ENCODE measurements at regions not wholly inside any gene's neighbourhood (a gene's known extent, or its start where the extent isn't known, plus 50 kb on each side); places are given as distances from the start of the nearest gene placed in this dataset.

DNA sequence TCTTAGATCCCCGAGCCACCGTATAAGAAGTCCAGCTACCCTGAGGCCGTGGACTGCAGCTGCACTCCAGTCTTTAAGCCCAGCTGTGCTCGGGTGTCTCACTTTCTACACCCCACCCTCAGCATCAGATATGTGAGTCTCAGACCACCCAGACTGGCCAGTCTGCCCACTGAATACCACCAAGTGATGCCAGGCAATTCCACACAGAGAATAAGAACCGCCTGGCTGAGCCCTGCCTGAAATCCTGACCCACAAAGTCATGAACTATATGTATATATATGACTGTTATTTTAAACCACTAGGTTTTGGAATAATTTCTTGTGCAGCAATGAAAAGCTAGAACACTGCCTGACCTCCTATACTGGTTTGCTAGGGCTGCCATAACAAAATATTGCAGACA is 106.7 kb downstream of the FOXF2 start:
- Histone ChIP-seq H3K36me3 (replicated peaks) (no peaks in the 10 kb centered on the region), H3K27ac (no peak overlapping the region), H3K4me3 (ENCODE audit: low read depth, low read length) (no peak overlapping the region), H3K27me3 (replicated peaks) (no peaks in the 10 kb centered on the region)
- in situ Hi-C loops (cut with HindIII; ENCODE audit: low pct_ligation_motif_present, low sequenced_read_pairs) = no loop called here
- DNase-seq = no peak
- TF ChIP-seq, protein P1, sequence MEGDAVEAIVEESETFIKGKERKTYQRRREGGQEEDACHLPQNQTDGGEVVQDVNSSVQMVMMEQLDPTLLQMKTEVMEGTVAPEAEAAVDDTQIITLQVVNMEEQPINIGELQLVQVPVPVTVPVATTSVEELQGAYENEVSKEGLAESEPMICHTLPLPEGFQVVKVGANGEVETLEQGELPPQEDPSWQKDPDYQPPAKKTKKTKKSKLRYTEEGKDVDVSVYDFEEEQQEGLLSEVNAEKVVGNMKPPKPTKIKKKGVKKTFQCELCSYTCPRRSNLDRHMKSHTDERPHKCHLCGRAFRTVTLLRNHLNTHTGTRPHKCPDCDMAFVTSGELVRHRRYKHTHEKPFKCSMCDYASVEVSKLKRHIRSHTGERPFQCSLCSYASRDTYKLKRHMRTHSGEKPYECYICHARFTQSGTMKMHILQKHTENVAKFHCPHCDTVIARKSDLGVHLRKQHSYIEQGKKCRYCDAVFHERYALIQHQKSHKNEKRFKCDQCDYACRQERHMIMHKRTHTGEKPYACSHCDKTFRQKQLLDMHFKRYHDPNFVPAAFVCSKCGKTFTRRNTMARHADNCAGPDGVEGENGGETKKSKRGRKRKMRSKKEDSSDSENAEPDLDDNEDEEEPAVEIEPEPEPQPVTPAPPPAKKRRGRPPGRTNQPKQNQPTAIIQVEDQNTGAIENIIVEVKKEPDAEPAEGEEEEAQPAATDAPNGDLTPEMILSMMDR (IDR thresholded peaks at IDR 0.05; ENCODE audit: low read depth, low read length, missing control alignments) = no peak

DNA sequence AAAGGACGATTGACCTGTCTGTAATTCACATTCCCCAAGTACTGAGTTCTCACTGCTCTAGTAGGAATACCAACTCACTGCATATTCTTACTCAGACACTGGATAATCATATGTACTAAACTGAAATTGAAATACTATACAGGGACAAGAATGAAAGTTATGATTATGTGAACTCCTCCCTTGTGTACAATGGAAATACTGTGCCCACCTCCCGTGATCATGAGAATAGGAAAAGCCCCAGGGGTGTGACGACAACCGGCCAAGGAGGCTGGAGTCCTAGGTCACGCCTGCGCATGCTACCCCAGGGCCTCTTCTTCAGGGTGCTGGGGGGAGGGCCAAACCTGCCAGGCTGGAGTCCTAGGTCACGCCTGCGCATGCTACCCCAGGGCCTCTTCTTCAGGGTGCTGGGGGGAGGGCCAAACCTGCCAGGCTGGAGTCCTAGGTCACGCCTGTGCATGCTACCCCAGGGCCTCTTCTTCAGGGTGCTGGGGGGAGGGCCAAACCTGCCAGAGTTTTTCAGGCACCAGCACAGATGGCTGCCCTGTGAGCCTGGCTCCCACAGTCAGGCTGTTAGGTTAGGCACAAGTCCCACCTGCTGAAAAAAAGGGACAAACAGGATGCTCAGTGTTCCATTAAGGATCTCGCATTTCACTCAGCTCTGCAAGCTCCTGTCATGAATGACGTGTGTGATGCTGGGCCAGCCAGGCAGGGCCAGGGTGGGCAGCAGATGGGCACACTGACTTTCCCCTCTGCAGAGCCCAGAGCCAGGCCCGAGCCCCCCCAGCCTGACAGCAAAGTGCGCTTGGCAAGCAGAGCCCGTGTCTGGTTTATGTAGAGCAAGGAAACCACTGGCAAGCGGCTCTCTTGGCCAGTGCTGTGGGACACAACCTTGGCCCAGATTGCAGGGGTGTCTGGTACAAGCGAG is 107.7 kb downstream of the FOXF2 start:
- in situ Hi-C loops (cut with HindIII; ENCODE audit: low pct_ligation_motif_present, low sequenced_read_pairs) = no loop called here

DNA sequence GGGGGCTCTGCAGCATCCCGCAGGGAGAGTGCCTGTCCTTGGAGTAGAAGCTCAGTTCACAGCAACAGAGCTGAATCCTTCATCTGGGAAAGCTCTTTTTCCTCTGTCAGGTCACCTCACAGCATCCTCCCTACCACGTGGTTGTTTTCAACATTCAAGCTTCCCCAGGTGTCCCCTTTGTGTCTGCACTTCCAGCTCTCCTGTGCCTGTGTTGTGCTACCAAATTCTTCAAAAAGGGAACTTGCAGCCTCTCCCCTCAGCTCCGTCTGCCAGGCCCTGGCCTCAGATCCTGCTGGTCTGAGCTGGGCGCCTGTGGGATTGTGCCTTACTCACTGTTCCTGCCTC is 108.4 kb downstream of the FOXF2 start:
- no peak for DNase-seq
- no peak overlapping the region for H3K4me3 ChIP-seq (ENCODE audit: low read depth, low read length)
- H3K27ac ChIP-seq = no peak overlapping the region
- TF ChIP-seq, protein P1 (IDR thresholded peaks at IDR 0.05; ENCODE audit: low read depth, low read length, missing control alignments) = no peak
- H3K27me3 ChIP-seq (replicated peaks) = no peaks in the 10 kb centered on the region
- no peaks in the 10 kb centered on the region for H3K36me3 ChIP-seq (replicated peaks)
- in situ Hi-C loops (cut with HindIII; ENCODE audit: low pct_ligation_motif_present, low sequenced_read_pairs) = no loop called here

More for the DNA sequence above, 107.7 kb downstream of the FOXF2 start:
- Histone ChIP-seq H3K4me3 (ENCODE audit: low read depth, low read length) (no peak overlapping the region), H3K27me3 (replicated peaks) (no peaks in the 10 kb centered on the region), H3K27ac (no peak overlapping the region), H3K36me3 (replicated peaks) (no peaks in the 10 kb centered on the region)
- TF ChIP-seq, protein P1 (IDR thresholded peaks at IDR 0.05; ENCODE audit: low read depth, low read length, missing control alignments) = no peak
- no peak for DNase-seq

DNA sequence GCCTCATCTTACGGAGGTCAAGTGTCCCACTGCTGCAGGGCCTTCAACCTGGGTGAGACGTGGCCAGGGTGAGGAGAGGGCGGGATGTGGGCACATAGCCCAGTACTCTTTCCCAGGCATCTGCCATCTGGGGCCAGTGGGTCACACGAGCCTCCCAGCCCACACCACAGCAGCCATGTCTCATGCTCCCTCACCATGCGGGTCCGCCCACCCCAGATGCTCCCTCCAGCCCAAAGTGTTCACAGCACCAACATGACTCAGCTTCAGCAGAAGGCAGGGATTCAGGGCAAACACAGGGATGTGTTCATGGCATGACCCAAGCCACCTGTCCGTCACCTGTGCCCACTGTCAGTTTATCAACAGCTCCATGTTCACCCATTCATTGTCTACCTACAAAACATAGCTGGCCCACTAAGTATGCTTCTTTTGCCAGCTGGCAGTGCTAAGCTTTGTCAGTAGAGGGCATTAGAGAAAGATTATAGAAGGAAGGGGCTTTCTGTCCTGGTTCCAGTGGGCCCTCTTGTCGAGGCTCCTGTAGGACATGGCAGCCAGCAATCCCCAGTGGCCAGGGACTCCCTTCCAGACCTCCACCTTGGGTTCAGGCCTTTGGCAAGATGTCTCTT is 109.2 kb downstream of the FOXF2 start:
- TF ChIP-seq, protein P1 (IDR thresholded peaks at IDR 0.05; ENCODE audit: low read depth, low read length, missing control alignments) = peak; percentile 35
- H3K36me3 ChIP-seq (replicated peaks) = no peaks in the 10 kb centered on the region
- DNase-seq = no peak
- no peaks in the 10 kb centered on the region for H3K27me3 ChIP-seq (replicated peaks)
- H3K4me3 ChIP-seq (ENCODE audit: low read depth, low read length) = no peak overlapping the region
- no peak overlapping the region for H3K27ac ChIP-seq
- in situ Hi-C loops (cut with HindIII; ENCODE audit: low pct_ligation_motif_present, low sequenced_read_pairs) = no loop called here

DNA sequence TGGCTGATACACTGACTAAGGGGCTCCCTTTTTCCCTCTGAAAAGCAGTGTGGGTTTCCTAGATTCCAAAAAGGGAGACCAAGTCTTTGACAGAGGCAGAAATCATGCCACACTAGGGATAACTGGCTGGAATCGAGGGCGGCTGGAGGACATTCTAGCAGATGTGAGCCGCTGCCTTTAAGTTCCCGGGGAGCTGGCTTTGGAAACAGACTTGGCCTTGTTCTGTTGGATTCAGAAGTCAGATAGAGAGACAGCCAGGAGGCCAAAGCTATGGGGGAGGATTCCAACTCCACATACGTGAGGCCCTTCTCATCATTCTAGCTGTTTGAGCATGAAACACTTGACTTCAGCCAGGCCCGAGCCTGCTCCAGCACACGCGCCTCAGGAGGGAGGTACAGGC is 109.9 kb upstream of the FOXC1 start:
- DNase-seq = no peak
- in situ Hi-C loops (cut with HindIII; ENCODE audit: low pct_ligation_motif_present, low sequenced_read_pairs) = no loop called here
- H3K36me3 ChIP-seq (replicated peaks) = no peaks in the 10 kb centered on the region
- no peaks in the 10 kb centered on the region for H3K27me3 ChIP-seq (replicated peaks)
- no peak overlapping the region for H3K4me3 ChIP-seq (ENCODE audit: low read depth, low read length)
- TF ChIP-seq, protein P1 (IDR thresholded peaks at IDR 0.05; ENCODE audit: low read depth, low read length, missing control alignments) = no peak
- H3K27ac ChIP-seq = no peak overlapping the region

Data from brain microvascular endothelial cell (primary cell).